ENCODE measurements at regions not wholly inside any gene's neighbourhood (a gene's known extent, or its start where the extent isn't known, plus 50 kb on each side); places are given as distances from the start of the nearest gene placed in this dataset.

DNA sequence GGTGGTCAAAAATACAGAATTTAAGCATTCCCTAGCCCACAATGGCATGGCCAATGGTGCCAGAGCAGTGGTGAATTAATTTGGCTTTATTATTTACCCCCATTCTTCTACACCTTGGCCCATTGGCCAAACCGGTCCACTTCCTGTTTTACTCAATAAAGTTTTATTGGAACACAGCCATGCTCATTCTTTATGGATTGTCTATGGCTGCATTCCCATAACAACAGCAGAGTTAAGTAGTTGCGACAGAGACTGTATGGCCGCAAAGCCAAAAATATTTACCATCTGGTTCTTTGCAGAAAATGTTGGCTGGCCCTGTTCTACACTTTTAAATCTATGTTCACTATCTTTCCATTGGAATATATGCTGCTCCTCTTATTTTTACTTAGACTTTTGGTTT, 130.3 kb upstream of the CCDC68 start:
- no peak for DNase-seq

GRCh38 chr18:55088561-55088960, 129.3 kb upstream of the CCDC68 start:
- DNase-seq = no peak

- no peak for DNase-seq
Observed at GRCh38 chr18:55088000-55088401, 128.7 kb upstream of the CCDC68 start.

DNA sequence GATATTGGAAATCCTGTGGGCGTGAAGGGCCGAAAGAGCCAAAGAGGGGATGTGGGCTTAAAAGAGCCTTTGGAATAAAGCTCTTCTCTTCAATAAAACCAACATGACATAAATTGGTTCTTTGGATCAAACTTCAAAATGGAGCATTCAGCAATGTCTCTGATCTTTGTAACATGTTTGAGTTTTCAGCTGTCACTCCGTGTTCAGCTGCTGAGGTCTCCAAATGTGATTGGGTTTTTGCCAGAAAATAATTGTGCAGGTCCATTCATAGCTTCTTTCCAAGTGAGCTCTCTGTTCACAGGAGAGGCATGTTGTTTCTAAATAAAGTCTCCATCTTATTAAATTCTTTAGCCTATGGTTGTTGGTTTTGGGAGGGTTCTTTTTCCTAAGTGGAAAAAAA, 127.6 kb upstream of the CCDC68 start:
- DNase-seq = no peak

DNA sequence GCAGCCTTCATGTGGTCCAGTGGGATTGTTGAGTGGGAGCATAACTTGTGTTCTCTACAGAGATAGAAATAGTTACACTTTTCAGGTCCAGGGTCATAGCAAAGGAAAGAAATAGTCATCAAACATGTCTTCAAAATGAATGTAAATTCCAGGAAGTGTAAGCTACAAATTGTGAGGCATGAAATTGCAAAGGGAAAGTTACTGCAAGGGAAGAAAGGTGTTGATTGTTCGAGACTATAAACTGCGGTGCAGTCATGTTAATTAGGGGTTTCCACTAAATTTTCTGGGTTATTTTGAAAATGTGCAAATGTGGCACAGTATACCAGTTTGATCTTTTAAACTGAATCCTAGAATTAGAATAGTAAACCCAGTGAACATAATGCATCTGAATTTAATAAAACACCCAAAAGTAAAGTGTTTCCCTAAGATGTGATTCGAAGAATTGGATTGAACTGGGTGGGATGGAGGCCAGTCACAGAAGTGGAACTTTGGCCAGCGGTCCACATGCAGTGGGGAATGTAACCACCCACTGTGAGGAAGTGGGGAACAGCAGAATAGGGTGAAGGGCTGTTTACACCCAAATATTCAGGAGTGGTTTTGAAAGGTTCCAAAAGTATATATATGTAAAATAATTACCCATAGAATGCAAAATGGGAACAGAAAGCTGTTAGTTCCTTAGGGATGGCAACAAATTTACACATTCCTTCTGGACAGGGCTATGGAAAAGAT, 126.5 kb upstream of the CCDC68 start:
- no peak for DNase-seq

DNA sequence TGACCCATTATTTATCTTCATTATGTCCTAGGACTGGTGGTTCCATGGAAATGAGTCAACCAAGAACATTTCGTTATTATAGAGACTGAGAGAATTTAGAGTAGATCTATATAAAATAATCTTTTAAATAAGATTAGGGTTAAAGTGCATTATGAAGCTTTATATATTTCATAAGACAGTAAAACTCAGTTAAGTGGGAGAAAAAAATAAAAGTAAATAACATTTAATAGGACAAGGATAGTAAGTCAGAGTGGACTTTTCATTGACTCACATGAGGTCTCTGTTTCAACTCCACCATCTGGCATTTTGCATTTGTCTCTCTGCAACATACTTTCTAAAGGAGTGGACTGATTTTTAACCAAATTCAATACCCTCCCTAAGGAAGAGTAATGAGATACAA, 125.3 kb upstream of the CCDC68 start:
- DNase-seq = no peak

DNA sequence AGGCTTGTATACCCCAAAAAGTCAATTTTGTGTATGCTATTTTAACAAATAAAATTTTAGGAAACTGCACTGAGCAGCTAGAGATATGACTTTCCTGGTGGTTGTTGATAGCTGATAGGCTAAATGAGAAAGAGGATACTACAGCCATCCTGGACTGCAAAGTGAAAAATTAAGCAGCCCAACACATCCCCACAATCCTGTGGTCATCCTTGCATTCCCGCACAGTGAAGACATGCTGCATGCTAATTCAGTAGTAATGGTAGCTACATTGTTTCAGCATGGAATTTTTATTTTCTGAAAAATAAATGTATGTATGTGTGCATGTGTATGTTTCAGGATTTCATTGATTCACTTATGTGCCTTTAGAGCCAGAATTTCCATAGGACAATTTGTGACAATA, 124.2 kb upstream of the CCDC68 start:
- DNase-seq = no peak

GRCh38 chr18:55079481-55080355, 120.5 kb upstream of the CCDC68 start:
- DNase-seq = no peak

GRCh38 chr18:55079067-55079466, 119.8 kb upstream of the CCDC68 start:
- no peak for DNase-seq

- DNase-seq = no peak
Observed at GRCh38 chr18:55078303-55078932, 119.2 kb upstream of the CCDC68 start.

- no peak for DNase-seq
Observed at GRCh38 chr18:55076643-55077218, 117.5 kb upstream of the CCDC68 start.

DNA sequence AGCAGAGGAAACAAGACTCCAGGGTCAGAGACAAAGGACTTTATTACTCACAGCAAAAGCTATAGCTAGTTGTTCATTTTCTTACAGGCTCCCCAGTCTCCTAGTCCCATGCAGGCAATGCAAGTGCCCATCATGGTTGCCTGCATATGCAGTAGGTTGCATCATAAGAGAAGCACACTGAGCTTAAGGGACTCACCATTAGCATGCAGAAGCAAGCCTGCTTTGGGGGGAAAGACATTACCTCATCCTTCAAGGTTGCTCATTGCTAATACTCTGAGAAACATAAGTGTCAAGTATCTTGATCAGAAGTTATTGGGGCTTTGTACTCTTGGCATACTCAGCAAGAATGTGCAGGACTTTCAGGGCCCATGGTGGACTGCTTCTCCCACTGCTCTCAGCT, 114.6 kb upstream of the CCDC68 start:
- no peak for DNase-seq

DNA sequence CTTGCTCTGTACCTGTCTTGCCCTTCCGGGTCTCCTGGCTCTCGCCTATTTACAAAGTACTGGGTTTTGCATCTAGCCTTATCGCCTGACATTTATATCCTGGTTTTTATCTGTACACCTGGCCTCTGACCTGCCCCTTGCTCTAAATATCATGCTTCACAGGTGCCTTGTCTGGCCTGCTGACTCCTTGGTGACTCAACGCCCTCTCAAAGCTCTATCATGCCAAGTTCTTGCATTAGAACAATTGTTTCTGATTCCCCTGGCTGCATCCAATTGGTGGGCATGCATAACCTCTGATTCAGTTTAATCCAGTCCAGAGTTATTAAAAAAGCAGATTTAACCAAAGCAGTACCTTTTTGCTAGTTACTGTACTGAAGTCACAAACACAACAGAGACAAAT, 113.9 kb upstream of the CCDC68 start:
- no peak for DNase-seq

DNA sequence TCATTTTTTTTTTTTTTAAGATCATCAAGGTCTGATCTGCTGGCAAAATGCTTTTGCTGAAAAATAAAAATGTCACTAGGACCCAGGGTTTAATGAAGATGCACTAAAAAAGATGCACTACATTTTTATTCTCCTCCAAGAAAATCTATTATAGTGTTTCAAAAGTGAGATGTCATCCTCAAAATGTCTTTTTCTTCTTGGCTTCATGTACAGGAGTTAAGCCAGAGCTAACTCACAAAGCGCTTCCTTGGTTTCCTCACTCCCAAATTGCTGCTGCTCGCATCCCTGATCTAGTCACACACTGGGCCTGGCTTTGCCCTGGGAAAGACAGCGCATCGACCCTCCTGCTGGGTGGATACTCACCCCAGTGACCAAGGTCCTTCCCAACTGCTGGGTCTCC, 113.4 kb upstream of the CCDC68 start:
- no peak for DNase-seq

- no peak for DNase-seq
Observed at GRCh38 chr18:55072181-55072580, 112.9 kb upstream of the CCDC68 start.

DNA sequence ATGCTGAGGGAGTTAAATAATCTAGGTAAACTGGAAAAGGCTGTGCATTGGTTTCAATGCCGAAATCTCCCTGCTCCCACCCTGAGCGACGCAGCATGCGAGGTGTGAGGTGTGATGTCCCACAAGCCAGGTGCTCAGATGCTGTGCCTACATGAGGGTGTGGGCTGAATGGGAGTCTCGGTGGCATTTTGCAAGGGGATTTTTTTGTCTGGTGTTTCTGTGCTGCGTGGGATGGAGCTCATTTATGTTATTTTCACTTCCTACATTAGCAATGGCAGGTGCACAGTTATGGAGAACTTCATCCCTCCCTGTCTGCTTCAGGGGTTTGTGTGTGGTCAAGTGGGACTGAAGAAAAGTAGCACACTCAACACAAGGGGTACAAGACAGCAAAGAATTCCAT, 110.2 kb upstream of the CCDC68 start:
- DNase-seq = no peak

GRCh38 chr18:55064760-55065159, 105.5 kb upstream of the CCDC68 start:
- no peak for DNase-seq

DNA sequence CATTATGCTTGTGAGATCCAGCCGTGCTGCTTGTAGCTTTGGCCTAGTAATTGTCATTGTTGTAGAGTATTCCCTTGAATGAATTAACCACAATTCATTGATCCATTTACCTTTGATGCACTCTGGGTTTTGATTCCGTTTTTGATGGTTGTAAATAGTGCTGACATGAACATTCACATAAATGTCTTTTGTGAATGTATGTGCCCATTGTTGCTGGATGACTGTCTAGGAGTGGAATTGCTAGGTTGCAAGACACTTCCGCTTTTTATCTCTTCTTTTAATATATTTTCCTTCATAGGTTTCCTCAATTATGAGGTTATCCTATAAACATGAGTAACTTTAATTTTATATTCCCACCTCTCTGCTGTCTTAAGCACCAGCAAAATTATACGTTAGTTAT, 104.8 kb upstream of the CCDC68 start:
- DNase-seq = no peak

DNA sequence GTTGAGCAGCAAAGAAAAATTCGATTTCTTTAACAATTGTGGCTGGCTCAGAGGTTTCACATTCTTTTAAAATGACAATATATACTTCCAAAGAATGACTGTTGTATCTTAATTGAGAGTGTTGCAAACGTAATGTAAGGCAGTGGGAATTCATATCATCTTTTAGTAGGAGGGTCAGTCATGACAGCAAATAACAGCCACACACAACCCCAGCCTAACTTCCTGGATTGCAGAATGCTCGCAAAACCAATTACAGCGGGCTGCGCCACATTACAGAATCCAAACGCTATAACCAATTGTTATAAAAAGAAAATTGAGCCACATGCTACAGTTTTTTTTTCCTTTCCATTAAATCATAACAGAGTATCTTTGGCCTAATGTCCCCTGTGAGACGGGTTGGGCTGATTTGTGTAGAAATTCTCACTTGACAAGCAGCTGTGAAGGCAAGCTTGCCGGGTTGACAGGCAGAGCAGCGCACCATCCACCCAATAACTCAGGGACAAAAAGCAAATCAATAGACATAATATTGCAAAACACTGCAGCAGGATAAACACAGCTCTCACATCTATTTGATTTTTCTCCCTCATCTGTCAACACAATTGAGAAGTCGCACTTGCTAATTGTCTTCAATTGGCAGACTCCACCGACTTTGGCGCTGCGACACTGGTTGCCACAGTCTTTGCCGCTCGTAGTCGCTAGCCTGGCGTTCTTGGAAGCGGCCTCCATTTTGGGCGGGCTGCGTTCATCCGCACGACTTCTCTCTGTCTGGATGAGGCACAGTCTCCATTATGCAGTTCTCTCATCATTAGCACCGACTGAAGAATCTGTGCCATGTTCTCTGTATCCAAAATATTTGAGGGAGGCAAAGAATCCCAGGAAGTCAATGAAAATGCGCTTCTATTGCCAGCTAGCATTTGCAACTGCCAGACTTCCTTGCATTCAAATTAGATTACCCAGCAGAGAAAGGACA, 95.0 kb upstream of the CCDC68 start:
- DNase-seq = no peak

GRCh38 chr18:55048892-55049291, 89.6 kb upstream of the CCDC68 start:
- no peak for DNase-seq

DNA sequence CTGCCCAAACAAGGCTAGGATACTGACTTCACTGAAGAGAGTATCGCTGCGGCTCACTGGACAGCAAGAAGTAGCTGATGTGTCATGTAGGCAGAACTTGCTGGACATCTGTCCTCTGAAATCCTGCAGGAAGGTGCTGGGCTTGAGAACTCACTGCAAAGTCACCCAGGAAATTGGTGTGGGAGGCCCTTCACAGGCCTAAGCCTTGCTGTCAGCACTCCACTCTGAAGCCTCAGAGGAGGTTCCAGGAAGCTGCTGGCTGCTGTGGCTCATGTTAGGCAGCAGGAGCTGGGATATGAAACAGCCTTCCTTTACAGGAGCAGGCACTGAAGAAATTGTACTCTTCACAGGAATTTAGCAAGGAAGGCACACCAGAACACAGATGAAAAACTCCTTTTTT, 88.3 kb upstream of the CCDC68 start:
- no peak for DNase-seq

DNA sequence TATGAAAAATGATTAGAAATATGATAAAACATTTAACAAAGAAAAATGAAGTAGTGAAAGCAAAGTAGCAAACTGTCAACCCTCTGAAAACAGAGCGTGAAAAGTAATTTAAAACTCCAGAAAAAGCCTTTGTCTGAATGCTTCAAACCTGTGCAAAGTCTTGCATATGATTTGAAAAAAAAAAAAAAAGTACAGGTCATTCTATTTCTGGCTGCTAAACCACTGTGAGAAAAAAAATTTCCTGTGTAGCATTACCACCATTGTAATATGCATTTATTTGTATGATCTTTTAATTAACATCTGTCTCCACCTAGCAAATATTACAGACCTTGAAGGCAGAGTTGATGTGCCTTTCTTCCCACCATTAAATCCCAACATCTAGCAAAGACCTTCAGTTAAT, 82.1 kb upstream of the CCDC68 start:
- DNase-seq = no peak
